Glutamatergic neuron (in vitro differentiated cells): ENCODE measurements at regions not wholly inside any gene's neighbourhood (a gene's known extent, or its start where the extent isn't known, plus 50 kb on each side); places are given as distances from the start of the nearest gene placed in this dataset.

Experiments used
- DNase-seq: peaks from one replicate; pipeline ENCODE4 v3.0.0; 2022
- H3K27ac Mint-ChIP-seq: one replicate; pipeline ENCODE4 v1.8.0; 2020; ENCODE audit warnings: mild to moderate bottlenecking, mixed read lengths, inconsistent platforms; ENCODE audit not compliant: unreplicated experiment
- H3K27me3 Mint-ChIP-seq: one replicate; pipeline ENCODE4 v1.8.0; 2020; ENCODE audit warnings: mild to moderate bottlenecking, moderate library complexity, mixed read lengths, inconsistent platforms; ENCODE audit not compliant: unreplicated experiment
- H3K36me3 Mint-ChIP-seq: one replicate; pipeline ENCODE4 v1.8.0; 2020; ENCODE audit warnings: mild to moderate bottlenecking, mixed read lengths, inconsistent platforms; ENCODE audit not compliant: unreplicated experiment
- H3K4me1 Mint-ChIP-seq: one replicate; pipeline ENCODE4 v1.8.0; 2020; ENCODE audit warnings: mild to moderate bottlenecking, low read depth, mixed read lengths, inconsistent platforms; ENCODE audit not compliant: unreplicated experiment
- H3K4me3 Mint-ChIP-seq: one replicate; pipeline ENCODE4 v1.8.0; 2020; ENCODE audit warnings: mild to moderate bottlenecking, mixed read lengths, inconsistent platforms; ENCODE audit not compliant: unreplicated experiment
- H3K9me3 Mint-ChIP-seq: one replicate; pipeline ENCODE4 v1.8.0; 2020; ENCODE audit warnings: mild to moderate bottlenecking, moderate library complexity, mixed read lengths, inconsistent platforms; ENCODE audit not compliant: unreplicated experiment
- CTCF ChIP-seq: fragments of 200-600 bp; sonication (generic); IDR thresholded peaks from one replicate; pipeline ENCODE4 v1.5.0; 2021; ENCODE audit not compliant: partially characterized antibody, unreplicated experiment

GRCh38 chr4:175540151-175540550 lies 271.9 kb downstream of the GPM6A start:
- no peak for TF ChIP-seq CTCF
- no peaks in the 10 kb centered on the region for H3K4me1 Mint-ChIP-seq
- DNase-seq = no peak
- H3K9me3 Mint-ChIP-seq = no peaks in the 10 kb centered on the region
- H3K27me3 Mint-ChIP-seq = no peaks in the 10 kb centered on the region
- H3K27ac Mint-ChIP-seq = no peak overlapping the region
- H3K36me3 Mint-ChIP-seq = no peaks in the 10 kb centered on the region
- no peak overlapping the region for H3K4me3 Mint-ChIP-seq

DNA sequence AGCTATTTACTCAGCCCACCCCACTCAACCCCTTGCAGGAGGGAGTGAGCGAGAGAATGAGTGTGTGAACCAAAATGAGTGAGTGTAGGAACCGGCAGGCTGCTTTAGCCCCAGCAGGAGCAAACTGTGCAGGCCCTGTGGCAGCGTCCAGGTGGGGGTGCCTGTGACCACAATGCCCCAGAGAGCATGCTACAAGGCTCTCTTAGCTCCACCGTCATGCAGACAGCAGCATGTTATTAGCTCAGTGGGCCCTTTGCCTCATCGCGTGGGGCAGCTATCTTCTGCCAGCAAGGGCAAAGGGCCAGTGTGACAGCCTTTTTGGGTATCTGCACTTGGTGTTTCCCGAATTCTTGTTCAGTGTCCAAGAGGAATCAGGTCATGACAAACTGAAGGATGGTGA lies 271.3 kb downstream of the GPM6A start:
- Mint-ChIP-seq H3K4me1 (no peaks in the 10 kb centered on the region), H3K36me3 (no peaks in the 10 kb centered on the region), H3K27ac (no peak overlapping the region), H3K27me3 (no peaks in the 10 kb centered on the region), H3K9me3 (no peaks in the 10 kb centered on the region), H3K4me3 (no peak overlapping the region)
- DNase-seq = no peak
- TF ChIP-seq CTCF = no peak

- Mint-ChIP-seq H3K4me1 (no peaks in the 10 kb centered on the region), H3K27ac (no peak overlapping the region), H3K27me3 (no peaks in the 10 kb centered on the region), H3K9me3 (no peaks in the 10 kb centered on the region), H3K4me3 (no peak overlapping the region), H3K36me3 (no peaks in the 10 kb centered on the region)
- TF ChIP-seq CTCF = no peak
- no peak for DNase-seq
Observed at GRCh38 chr4:175542786-175543185, 269.3 kb downstream of the GPM6A start.

DNA sequence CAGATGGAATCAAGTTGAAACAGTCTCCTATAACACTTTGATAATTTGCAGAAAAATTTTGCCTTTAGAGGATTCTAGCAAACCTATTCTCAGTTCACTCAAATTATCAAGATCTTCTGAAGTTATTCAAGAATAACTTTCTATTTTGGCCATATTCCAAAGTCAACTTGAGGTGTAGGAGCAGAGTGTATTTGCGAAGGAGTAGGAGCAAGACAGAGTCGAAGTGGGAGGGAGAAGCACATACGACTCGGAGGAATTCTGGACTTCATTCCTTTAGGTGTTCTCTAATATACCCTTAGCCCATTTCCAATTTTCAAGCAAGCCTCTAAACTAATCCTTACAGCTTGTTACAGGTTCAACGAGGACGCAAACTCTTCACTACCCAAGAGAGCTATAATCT lies 252.9 kb downstream of the GPM6A start:
- TF ChIP-seq CTCF = no peak
- no peak overlapping the region for H3K27ac Mint-ChIP-seq

GRCh38 chr4:175559526-175559925 lies 252.5 kb downstream of the GPM6A start:
- Mint-ChIP-seq H3K4me1 (peaks cover 13% of the 10 kb centered on the region), H3K27ac (no peak overlapping the region), H3K27me3 (peaks cover 1% of the 10 kb centered on the region), H3K36me3 (no peaks in the 10 kb centered on the region), H3K9me3 (peaks cover 2% of the 10 kb centered on the region), H3K4me3 (no peak overlapping the region)
- no peak for DNase-seq
- TF ChIP-seq CTCF = no peak

More for the DNA sequence above, 252.9 kb downstream of the GPM6A start:
- DNase-seq = no peak
- no peaks in the 10 kb centered on the region for H3K27me3 Mint-ChIP-seq
- no peak overlapping the region for H3K4me3 Mint-ChIP-seq
- H3K36me3 Mint-ChIP-seq = no peaks in the 10 kb centered on the region
- peaks cover 2% of the 10 kb centered on the region for H3K9me3 Mint-ChIP-seq
- peaks cover 13% of the 10 kb centered on the region for H3K4me1 Mint-ChIP-seq
